Left ventricle myocardium inferior (tissue), 1 donor: ENCODE measurements at regions not wholly inside any gene's neighbourhood (a gene's known extent, or its start where the extent isn't known, plus 50 kb on each side); places are given as distances from the start of the nearest gene placed in this dataset.

Experiments used
- DNase-seq: peaks from one replicate; pipeline ENCODE4 v3.0.0-alpha.2; 2020
- H3K27ac ChIP-seq: fragments of 200-600 bp; replicated peaks from 2 replicates; pipeline ENCODE4 v1.8.0; 2021
- H3K27me3 ChIP-seq: fragments of 200-600 bp; 2 replicates; pipeline ENCODE4 v1.8.0; 2021; ENCODE audit warnings: low read depth
- H3K36me3 ChIP-seq: fragments of 200-600 bp; 2 replicates; pipeline ENCODE4 v1.8.0; 2021
- H3K4me1 ChIP-seq: fragments of 200-600 bp; 2 replicates; pipeline ENCODE4 v1.8.0; 2021
- H3K4me3 ChIP-seq: fragments of 200-600 bp; 2 replicates; pipeline ENCODE4 v1.8.0; 2021; ENCODE audit warnings: mild to moderate bottlenecking, moderate library complexity
- H3K9me3 ChIP-seq: fragments of 200-600 bp; replicated peaks from 2 replicates; pipeline ENCODE4 v1.8.0; 2021
- intact Hi-C: fragments of 100-400 bp; cut with micrococcal nuclease; formaldehyde crosslinking; loops from one replicate; pipeline ENCODE4 v1.11.0; 2022
- TF ChIP-seq, protein P1 (sequence below): fragments of 200-600 bp; IDR thresholded peaks from 2 replicates; pipeline ENCODE4 v1.8.0; 2021; ENCODE audit warnings: antibody characterized with exemption, mild to moderate bottlenecking, borderline replicate concordance
- donor health status: DM: no; HTN: yes; CAD: no; lungs with severe emphysema.

DNA sequence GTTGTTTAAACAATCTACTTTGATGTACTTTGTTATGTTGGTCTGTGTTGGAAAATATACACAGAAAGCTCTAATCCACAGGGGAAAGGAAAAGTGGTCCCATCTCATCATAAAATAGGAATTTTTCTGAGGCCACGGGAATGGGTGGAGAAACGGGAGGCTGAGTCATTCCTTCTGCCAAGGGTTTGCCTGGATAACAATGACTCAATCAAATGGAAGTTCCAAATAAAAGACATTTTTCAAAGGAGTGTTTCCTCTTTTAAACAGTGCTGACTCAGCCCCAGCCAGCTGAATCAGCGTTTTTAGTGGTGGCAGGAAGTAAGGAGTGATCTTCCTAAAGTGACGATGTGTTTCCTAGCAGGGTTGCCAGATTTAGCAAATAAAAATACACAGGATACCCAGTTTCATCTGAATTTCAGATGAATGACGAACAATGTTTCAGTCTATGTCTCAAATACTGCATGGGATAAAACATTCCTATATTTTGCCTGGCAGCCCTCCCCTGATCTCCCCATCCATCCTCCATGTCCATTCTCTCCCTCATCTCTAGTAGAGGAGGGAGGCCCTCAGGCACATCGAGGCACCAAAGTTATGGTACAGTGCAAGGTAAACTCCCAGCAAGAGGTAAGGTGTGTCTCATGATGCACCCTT lies 345.4 kb upstream of the GATB start:
- H3K27ac ChIP-seq, result peak overlapping the region; percentile 61
- no peaks in the 10 kb centered on the region for H3K27me3 ChIP-seq
- peaks cover 76% of the 10 kb centered on the region for H3K4me1 ChIP-seq
- intact Hi-C loops, result no loop called here
- H3K4me3 ChIP-seq, result no peak overlapping the region
- TF ChIP-seq, protein P1, sequence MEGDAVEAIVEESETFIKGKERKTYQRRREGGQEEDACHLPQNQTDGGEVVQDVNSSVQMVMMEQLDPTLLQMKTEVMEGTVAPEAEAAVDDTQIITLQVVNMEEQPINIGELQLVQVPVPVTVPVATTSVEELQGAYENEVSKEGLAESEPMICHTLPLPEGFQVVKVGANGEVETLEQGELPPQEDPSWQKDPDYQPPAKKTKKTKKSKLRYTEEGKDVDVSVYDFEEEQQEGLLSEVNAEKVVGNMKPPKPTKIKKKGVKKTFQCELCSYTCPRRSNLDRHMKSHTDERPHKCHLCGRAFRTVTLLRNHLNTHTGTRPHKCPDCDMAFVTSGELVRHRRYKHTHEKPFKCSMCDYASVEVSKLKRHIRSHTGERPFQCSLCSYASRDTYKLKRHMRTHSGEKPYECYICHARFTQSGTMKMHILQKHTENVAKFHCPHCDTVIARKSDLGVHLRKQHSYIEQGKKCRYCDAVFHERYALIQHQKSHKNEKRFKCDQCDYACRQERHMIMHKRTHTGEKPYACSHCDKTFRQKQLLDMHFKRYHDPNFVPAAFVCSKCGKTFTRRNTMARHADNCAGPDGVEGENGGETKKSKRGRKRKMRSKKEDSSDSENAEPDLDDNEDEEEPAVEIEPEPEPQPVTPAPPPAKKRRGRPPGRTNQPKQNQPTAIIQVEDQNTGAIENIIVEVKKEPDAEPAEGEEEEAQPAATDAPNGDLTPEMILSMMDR, result no peak
- peak; percentile 61 for DNase-seq
- no peaks in the 10 kb centered on the region for H3K9me3 ChIP-seq
- no peaks in the 10 kb centered on the region for H3K36me3 ChIP-seq

DNA sequence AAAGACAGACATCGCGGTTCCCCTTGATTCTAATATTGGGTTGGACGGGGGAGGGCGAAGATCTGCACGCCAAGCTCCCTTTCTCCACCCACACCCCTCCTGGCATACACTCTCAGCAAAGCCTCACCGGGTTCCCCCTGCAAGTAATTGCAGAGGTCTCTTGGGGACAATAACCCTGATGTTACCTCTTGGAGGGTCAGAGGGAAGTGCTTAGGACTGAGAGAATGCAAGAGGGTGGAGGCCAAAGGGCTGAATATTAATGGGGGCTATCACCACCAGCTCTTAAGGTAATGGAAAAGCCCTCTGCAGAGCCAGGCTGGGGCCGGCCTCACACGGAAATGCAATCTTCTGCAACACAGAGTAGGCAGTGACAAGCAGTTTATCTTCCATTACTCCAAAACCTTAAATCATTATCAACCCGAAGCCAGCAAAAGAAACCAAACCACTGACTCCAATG lies 344.1 kb upstream of the GATB start:
- Histone ChIP-seq H3K9me3 (no peaks in the 10 kb centered on the region), H3K4me1 (peaks cover 75% of the 10 kb centered on the region), H3K36me3 (no peaks in the 10 kb centered on the region), H3K27ac (no peak overlapping the region), H3K4me3 (no peak overlapping the region), H3K27me3 (no peaks in the 10 kb centered on the region)
- intact Hi-C loops, result no loop called here
- TF ChIP-seq, protein P1, result no peak
- DNase-seq, result no peak

DNA sequence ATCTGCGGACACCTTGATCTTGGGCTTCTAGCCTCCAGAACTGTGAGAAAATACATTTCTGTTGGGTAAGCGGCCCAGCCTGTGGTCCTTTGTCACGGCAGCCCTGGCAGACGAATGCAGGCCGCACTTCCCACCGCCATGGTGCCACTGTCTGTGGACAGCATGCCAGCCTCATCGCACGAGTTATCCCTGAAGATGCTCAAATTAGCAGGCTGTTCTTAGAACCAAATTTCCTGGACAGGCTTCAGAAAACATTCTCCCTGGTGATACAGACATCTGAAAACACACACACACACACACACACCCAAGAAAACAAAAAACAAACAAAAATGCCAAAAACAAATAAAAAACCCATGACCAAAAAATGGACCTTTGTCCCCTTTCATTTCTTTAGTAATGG lies 343.5 kb upstream of the GATB start:
- DNase-seq, result no peak
- intact Hi-C loops, result no loop called here
- H3K4me1 ChIP-seq, result peaks cover 71% of the 10 kb centered on the region

DNA sequence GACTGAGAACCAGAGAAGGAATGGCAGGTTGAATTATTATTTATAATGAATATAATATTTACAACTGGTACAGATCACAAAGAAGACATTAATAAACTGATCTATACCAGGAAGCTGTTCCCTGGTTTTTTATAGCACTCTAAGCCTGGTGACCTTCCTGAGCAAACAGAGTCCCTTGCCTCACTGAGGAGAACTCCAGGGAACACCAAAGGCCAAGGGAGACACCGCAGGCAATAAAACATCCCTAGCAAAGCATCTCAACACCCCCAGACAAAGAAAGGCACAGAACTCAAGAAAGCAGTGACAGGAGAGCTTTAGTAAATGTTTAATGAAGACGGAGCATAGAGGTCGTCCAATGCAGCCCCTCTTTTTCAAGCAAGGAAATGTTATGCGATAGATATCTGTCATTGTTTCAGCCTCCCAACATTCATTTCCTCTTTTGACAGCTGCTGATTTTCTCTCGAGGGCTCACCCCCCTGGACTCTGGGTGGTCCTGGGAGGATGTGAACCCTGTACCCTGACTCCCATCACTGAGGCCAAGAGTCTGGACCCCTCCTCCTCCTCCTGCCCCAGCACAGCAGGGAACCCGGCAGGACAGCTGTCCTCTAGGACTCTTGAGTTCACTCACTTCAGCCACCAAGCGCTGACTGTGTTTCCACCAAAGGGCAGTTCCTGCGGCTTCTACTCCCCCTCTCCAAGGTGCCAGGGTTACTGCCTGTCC lies 342.5 kb upstream of the GATB start:
- Histone ChIP-seq H3K4me1 (peaks cover 61% of the 10 kb centered on the region), H3K27me3 (no peaks in the 10 kb centered on the region), H3K9me3 (no peaks in the 10 kb centered on the region), H3K27ac (peak overlapping the region; percentile 8), H3K4me3 (no peak overlapping the region), H3K36me3 (no peaks in the 10 kb centered on the region)
- DNase-seq, result no peak
- intact Hi-C loops, result no loop called here
- TF ChIP-seq, protein P1, result no peak

More for the DNA sequence above, 343.5 kb upstream of the GATB start:
- Histone ChIP-seq H3K27me3 (no peaks in the 10 kb centered on the region), H3K27ac (no peak overlapping the region), H3K36me3 (no peaks in the 10 kb centered on the region), H3K9me3 (no peaks in the 10 kb centered on the region), H3K4me3 (no peak overlapping the region)
- TF ChIP-seq, protein P1, result no peak

DNA sequence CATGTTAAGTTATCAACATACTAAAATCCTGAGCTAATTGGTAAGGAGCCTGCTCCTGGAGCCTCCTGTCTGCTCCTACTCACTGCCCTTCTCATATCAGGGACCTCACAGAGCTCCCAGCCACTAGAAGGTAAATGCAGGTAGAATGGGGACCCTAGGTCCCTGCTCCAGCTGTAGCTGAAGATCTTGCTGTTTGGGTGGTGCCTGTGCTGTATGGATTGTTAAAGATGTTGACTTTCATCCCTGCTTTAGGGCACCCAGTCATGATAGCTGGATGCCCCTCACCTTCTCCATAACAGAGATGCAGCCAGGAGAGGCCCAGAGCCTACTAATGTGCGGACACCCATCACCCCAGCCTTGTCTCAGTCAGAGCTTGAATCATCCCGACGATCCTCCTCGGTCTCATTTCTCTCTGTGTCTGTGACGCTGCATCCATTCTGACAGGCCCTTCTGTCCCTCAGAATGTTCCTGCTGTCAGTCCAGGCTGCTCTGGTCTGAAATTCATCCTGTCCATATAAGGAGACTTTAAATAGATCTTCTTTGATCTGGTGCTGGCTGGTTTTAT lies 341.7 kb upstream of the GATB start:
- Histone ChIP-seq H3K27ac (no peak overlapping the region), H3K9me3 (no peaks in the 10 kb centered on the region), H3K36me3 (no peaks in the 10 kb centered on the region), H3K4me1 (peaks cover 60% of the 10 kb centered on the region), H3K4me3 (no peak overlapping the region), H3K27me3 (no peaks in the 10 kb centered on the region)
- TF ChIP-seq, protein P1, result no peak
- intact Hi-C loops, result no loop called here
- DNase-seq, result no peak
